ENCODE measurements at regions not wholly inside any gene's neighbourhood (a gene's known extent, or its start where the extent isn't known, plus 50 kb on each side); places are given as distances from the start of the nearest gene placed in this dataset.

- intact Hi-C loops (cut with micrococcal nuclease; ENCODE audit: unreplicated experiment), result no loop called here
- H3K4me1 Mint-ChIP-seq (ENCODE audit: low read depth, unreplicated experiment), result no peaks in the 10 kb centered on the region
Observed at GRCh38 chr4:170399581-170400293, 310.0 kb upstream of the AADAT start.

GRCh38 chr4:170398218-170398617 lies 308.5 kb upstream of the AADAT start:
- Mint-ChIP-seq H3K4me1 (ENCODE audit: low read depth, unreplicated experiment) (no peaks in the 10 kb centered on the region), H3K9me3 (ENCODE audit: unreplicated experiment) (no peaks in the 10 kb centered on the region), H3K36me3 (ENCODE audit: insufficient read depth, unreplicated experiment) (no peaks in the 10 kb centered on the region), H3K27ac (ENCODE audit: unreplicated experiment) (no peak overlapping the region), H3K4me3 (ENCODE audit: unreplicated experiment) (no peak overlapping the region), H3K27me3 (ENCODE audit: insufficient read depth, unreplicated experiment) (no peaks in the 10 kb centered on the region)
- ChIA-PET CTCF (no interaction called here), POLR2A (no interaction called here)
- intact Hi-C loops (cut with micrococcal nuclease; ENCODE audit: unreplicated experiment), result no loop called here
- no peak for DNase-seq
- Histone ChIP-seq H3K9me3 (no peaks in the 10 kb centered on the region), H3K27me3 (replicated peaks; ENCODE audit: control insufficient read depth, insufficient read depth, low read length) (no peaks in the 10 kb centered on the region), H3K36me3 (ENCODE audit: control insufficient read depth, insufficient read depth, low read length) (no peaks in the 10 kb centered on the region), H3K4me1 (no peaks in the 10 kb centered on the region), H3K4me3 (ENCODE audit: low read depth, low read length) (no peak overlapping the region)
- no TSS peak for BruUV-seq (replicated peaks)
- no peak for TF ChIP-seq CTCF (IDR thresholded peaks at IDR 0.05; ENCODE audit: insufficient read depth in 1 of 2, low read depth in 1 of 2, low read length in 1 of 2, severe bottlenecking in 1 of 2, unreplicated experiment in 1 of 2)

More at GRCh38 chr4:170399581-170400293, 310.0 kb upstream of the AADAT start:
- Mint-ChIP-seq H3K9me3 (ENCODE audit: unreplicated experiment) (no peaks in the 10 kb centered on the region), H3K27ac (ENCODE audit: unreplicated experiment) (no peak overlapping the region), H3K4me3 (ENCODE audit: unreplicated experiment) (no peak overlapping the region), H3K36me3 (ENCODE audit: insufficient read depth, unreplicated experiment) (no peaks in the 10 kb centered on the region), H3K27me3 (ENCODE audit: insufficient read depth, unreplicated experiment) (no peaks in the 10 kb centered on the region)
- no peak for DNase-seq
- Histone ChIP-seq H3K9me3 (no peaks in the 10 kb centered on the region), H3K4me3 (ENCODE audit: low read depth, low read length) (no peak overlapping the region), H3K27me3 (replicated peaks; ENCODE audit: control insufficient read depth, insufficient read depth, low read length) (no peaks in the 10 kb centered on the region), H3K4me1 (no peaks in the 10 kb centered on the region), H3K36me3 (ENCODE audit: control insufficient read depth, insufficient read depth, low read length) (no peaks in the 10 kb centered on the region)
- no peak for TF ChIP-seq CTCF (IDR thresholded peaks at IDR 0.05; ENCODE audit: insufficient read depth in 1 of 2, low read depth in 1 of 2, low read length in 1 of 2, severe bottlenecking in 1 of 2, unreplicated experiment in 1 of 2)
- ChIA-PET CTCF (no interaction called here), POLR2A (no interaction called here)
- BruUV-seq (replicated peaks), result no TSS peak

GRCh38 chr4:170395773-170396172 lies 306.0 kb upstream of the AADAT start:
- H3K36me3 ChIP-seq (ENCODE audit: control insufficient read depth, insufficient read depth, low read length), result no peaks in the 10 kb centered on the region
- BruUV-seq (replicated peaks), result no TSS peak
- Mint-ChIP-seq H3K4me3 (ENCODE audit: unreplicated experiment) (no peak overlapping the region), H3K36me3 (ENCODE audit: insufficient read depth, unreplicated experiment) (no peaks in the 10 kb centered on the region), H3K27ac (ENCODE audit: unreplicated experiment) (no peak overlapping the region), H3K27me3 (ENCODE audit: insufficient read depth, unreplicated experiment) (no peaks in the 10 kb centered on the region), H3K9me3 (ENCODE audit: unreplicated experiment) (no peaks in the 10 kb centered on the region), H3K4me1 (ENCODE audit: low read depth, unreplicated experiment) (no peaks in the 10 kb centered on the region)
- no peaks in the 10 kb centered on the region for H3K27me3 ChIP-seq (replicated peaks; ENCODE audit: control insufficient read depth, insufficient read depth, low read length)
- intact Hi-C loops (cut with micrococcal nuclease; ENCODE audit: unreplicated experiment), result no loop called here
- DNase-seq, result no peak
- POLR2A ChIA-PET, result no interaction called here
- CTCF ChIA-PET, result no interaction called here
- H3K9me3 ChIP-seq, result no peaks in the 10 kb centered on the region
- no peak overlapping the region for H3K4me3 ChIP-seq (ENCODE audit: low read depth, low read length)
- no peak for TF ChIP-seq CTCF (IDR thresholded peaks at IDR 0.05; ENCODE audit: insufficient read depth in 1 of 2, low read depth in 1 of 2, low read length in 1 of 2, severe bottlenecking in 1 of 2, unreplicated experiment in 1 of 2)
- no peaks in the 10 kb centered on the region for H3K4me1 ChIP-seq
